ENCODE measurements at regions not wholly inside any gene's neighbourhood (a gene's known extent, or its start where the extent isn't known, plus 50 kb on each side); places are given as distances from the start of the nearest gene placed in this dataset.
"Not testable (repeated sequence)": the region's sequence is repeated elsewhere in the genome, so short reads cannot be mapped to it uniquely, and the experiment has no call there.

DNA sequence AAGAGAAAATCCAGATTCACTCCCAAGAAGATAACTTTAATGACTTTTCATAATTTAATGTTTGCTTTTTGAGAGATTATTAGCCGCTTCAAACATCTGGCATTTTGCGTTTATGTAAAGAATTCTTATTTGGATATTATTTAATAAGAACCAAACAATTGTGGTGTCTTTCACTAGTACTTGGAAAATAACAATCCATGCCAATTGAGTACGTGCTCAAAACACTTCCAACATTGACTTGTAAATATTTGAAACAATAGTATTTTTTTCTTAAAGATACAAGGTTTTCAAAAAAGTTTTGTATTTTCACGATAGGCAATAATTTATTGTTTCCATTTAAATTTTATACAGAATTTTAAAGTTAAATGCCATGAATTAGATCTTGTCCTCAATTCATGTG, 498.7 kb downstream of the AMY1C start:
- H3K4me3 ChIP-seq (ENCODE audit: low read depth, low read length) = no peak overlapping the region
- in situ Hi-C loops (cut with HindIII; ENCODE audit: low sequenced_read_pairs) = no loop called here
- TF ChIP-seq, protein P1, sequence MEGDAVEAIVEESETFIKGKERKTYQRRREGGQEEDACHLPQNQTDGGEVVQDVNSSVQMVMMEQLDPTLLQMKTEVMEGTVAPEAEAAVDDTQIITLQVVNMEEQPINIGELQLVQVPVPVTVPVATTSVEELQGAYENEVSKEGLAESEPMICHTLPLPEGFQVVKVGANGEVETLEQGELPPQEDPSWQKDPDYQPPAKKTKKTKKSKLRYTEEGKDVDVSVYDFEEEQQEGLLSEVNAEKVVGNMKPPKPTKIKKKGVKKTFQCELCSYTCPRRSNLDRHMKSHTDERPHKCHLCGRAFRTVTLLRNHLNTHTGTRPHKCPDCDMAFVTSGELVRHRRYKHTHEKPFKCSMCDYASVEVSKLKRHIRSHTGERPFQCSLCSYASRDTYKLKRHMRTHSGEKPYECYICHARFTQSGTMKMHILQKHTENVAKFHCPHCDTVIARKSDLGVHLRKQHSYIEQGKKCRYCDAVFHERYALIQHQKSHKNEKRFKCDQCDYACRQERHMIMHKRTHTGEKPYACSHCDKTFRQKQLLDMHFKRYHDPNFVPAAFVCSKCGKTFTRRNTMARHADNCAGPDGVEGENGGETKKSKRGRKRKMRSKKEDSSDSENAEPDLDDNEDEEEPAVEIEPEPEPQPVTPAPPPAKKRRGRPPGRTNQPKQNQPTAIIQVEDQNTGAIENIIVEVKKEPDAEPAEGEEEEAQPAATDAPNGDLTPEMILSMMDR (IDR thresholded peaks at IDR 0.05; ENCODE audit: low read depth, low read length) = no peak
- no peak for DNase-seq (ENCODE audit: low read depth, low spot score)

DNA sequence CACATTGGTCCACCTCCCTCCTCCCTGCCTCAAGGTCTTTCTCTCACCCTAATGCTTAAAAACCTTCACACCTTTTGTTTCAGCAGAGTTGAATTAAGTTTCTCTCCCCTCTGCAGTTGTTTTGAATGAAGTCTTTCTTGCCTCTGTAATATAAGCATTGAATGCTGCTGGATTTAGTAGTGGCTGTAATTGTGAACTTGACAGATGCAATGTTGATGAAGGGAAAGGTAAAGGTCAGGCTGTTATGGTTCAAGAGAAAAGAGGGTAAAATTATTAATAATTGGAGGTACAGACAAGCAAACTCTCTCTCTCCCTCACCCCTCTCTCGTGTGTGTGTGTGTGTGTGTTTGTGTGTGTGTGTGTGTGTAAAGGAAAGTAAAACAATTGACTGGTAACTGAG, 509.8 kb downstream of the AMY1C start:
- DNase-seq (ENCODE audit: low read depth, low spot score) = no peak
- no peak overlapping the region for H3K4me3 ChIP-seq (ENCODE audit: low read depth, low read length)
- in situ Hi-C loops (cut with HindIII; ENCODE audit: low sequenced_read_pairs) = no loop called here
- TF ChIP-seq, protein P1 (IDR thresholded peaks at IDR 0.05; ENCODE audit: low read depth, low read length) = no peak

DNA sequence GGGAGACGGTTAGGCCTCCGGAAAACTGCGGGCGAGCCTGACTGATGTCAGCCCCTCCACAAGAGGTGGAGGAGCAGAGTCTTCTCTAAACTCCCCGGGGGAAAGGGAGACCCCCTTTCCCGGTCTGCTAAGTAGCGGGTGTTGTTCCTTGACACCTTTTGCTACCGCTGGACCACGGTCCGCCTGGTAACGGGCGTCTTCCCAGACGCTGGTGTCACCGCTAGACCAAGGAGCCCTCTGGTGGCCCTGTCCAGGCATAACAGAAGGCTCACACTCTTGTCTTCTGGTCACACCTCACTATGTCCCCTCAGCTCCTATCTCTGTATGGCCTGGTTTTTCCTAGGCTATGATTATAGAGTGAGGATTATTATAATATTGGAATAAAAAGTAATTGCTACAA, 513.4 kb downstream of the AMY1C start:
- in situ Hi-C loops (cut with HindIII; ENCODE audit: low sequenced_read_pairs); H3K4me3 ChIP-seq (ENCODE audit: low read depth, low read length); DNase-seq (ENCODE audit: low read depth, low spot score): not testable (repeated sequence)

DNA sequence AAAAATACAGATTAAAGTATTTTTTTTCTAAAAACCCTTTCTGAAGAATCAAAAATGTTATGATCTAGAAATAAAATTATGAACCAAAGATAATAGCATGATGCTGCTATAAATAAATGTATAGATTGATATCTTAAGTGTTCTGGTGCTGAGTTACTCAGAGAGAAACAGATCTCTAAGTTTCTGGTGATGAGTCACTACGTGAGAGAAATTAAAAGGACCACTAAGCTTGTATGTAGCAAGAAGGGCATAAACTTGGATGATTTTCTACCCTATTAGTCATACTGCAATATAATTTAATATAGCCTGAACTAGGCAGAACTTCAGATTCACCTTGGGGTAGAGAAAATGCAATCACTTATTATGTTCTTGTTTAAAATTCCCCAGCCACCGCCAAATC, 514.8 kb downstream of the AMY1C start:
- no peak for DNase-seq (ENCODE audit: low read depth, low spot score)
- no peak overlapping the region for H3K4me3 ChIP-seq (ENCODE audit: low read depth, low read length)
- in situ Hi-C loops (cut with HindIII; ENCODE audit: low sequenced_read_pairs) = no loop called here
- TF ChIP-seq, protein P1 (IDR thresholded peaks at IDR 0.05; ENCODE audit: low read depth, low read length) = no peak

DNA sequence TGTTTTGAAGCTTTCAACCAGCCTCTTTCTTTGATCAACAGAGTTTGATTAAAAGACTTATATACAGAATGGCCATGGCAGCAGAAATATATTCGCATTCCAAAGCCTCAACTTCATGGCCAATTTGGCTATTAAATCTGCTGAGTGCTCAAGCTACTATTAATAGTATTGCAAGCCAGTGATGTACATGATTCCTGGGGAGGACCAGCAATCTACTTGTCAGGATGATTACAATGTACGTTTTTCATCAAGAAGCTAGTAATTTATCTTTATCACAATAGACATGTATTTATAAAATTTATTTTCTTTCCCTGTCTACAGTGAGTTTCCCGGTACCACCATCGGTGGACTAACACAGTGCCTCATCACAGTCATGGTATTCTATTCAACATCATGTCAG, 515.5 kb downstream of the AMY1C start:
- no peak for DNase-seq (ENCODE audit: low read depth, low spot score)
- no peak overlapping the region for H3K4me3 ChIP-seq (ENCODE audit: low read depth, low read length)
- TF ChIP-seq, protein P1 (IDR thresholded peaks at IDR 0.05; ENCODE audit: low read depth, low read length) = no peak
- in situ Hi-C loops (cut with HindIII; ENCODE audit: low sequenced_read_pairs) = no loop called here

DNA sequence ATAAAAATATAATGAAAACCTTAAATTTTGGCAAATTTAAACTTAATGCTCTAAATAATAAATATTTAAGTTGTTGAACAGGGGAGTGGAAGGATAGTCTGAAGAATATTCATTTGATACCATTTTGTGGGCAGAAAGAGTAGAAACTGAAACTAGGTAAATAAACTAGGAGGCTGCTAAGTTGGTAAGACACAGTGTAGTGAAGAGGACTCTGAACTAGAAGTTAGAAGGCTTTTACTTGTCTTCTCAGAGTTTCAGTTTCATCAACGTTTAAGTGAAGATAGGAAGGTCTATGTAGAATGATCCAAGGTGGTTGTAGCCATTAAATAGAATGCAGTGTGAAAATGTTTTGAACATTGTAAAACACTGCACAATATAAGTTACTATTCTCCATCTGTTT, 516.9 kb downstream of the AMY1C start:
- DNase-seq (ENCODE audit: low read depth, low spot score) = no peak
- TF ChIP-seq, protein P1 (IDR thresholded peaks at IDR 0.05; ENCODE audit: low read depth, low read length) = no peak
- in situ Hi-C loops (cut with HindIII; ENCODE audit: low sequenced_read_pairs) = no loop called here
- H3K4me3 ChIP-seq (ENCODE audit: low read depth, low read length) = no peak overlapping the region

DNA sequence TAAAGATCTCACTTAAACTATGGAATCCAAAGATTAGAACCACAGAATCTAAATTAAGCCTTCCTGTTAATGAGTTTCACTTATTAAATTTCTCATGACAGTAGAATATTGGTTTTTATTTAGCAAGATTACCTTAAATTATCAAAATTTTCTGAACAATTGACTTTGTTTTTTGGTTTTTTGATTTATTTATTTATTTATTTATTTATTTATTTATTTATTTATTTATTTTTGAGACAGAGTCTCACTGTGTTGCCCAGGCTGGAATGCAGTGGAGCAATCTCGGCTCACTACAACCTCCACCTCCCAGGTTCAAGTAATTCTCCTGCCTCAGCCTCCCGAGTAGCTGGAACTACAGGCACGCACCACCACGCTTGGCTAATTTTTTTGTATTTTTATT, 538.6 kb downstream of the AMY1C start:
- H3K4me3 ChIP-seq (ENCODE audit: low read depth, low read length); in situ Hi-C loops (cut with HindIII; ENCODE audit: low sequenced_read_pairs); DNase-seq (ENCODE audit: low read depth, low spot score): not testable (repeated sequence)

DNA sequence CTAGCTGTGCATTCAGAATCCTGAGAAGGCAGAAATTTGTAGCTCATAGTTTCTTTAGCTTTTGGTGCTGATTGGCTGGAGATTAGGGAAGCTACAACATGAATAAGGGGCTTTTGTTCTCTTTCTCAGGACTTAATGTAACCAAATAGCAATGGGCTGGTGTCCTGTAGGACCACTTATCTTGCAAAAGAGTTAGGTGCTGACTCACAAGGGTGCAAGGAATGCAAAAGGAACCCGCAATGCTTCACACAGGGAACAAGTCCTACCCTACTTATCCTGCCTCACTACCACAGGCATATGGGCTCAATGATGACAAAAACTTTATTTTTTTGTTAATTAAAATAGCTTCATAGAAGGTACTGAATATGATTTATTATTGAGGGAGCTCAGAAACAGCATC, 541.5 kb downstream of the AMY1C start:
- H3K4me3 ChIP-seq (ENCODE audit: low read depth, low read length) = no peak overlapping the region
- TF ChIP-seq, protein P1 (IDR thresholded peaks at IDR 0.05; ENCODE audit: low read depth, low read length) = no peak
- no peak for DNase-seq (ENCODE audit: low read depth, low spot score)
- in situ Hi-C loops (cut with HindIII; ENCODE audit: low sequenced_read_pairs) = no loop called here

Measured in astrocyte of the spinal cord (primary cell).